8988T (cell line): ENCODE measurements at regions not wholly inside any gene's neighbourhood (a gene's known extent, or its start where the extent isn't known, plus 50 kb on each side); places are given as distances from the start of the nearest gene placed in this dataset.
"Not testable (repeated sequence)": the region's sequence is repeated elsewhere in the genome, so short reads cannot be mapped to it uniquely, and the experiment has no call there.

Experiments used
- DNase-seq: peaks from one replicate; pipeline ENCODE4 v3.0.0; 2011

DNA sequence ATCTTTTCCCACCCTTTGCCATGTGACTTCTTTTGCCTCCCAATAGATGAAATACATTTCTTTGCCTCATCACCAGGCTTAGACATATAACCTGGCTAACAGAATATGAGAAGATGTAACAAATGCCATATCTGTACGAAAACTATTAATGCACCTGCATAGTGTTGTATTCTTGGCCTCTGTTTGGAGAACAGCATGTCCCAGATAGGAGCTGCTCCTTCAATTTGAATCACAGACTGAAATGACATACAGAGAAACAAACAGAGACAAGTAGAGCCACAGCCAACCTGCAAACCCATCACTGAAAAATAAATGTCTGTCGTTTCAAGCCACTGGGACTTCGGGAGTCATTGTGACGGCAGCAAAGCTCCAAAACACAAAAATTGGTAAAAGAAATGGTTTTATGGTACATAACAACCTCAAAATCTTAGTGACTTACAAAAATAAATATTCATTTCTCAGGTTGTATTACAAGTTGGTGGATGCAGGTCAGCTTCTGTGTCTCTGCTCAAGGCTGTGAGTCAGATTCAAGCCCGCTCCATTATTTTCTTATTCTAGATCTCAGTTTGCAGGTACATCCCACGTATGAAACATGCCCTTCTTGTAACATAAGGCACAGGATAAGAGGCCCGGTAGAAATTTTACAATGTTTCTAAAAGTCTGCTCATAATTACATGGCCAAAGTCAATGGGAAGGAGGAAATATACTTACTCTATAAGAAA lies 171.3 kb upstream of the SOX6 start:
- no peak for DNase-seq

GRCh38 chr11:16526947-16527346 lies 170.6 kb upstream of the SOX6 start:
- DNase-seq, result no peak

- not testable (repeated sequence) for DNase-seq
Observed at GRCh38 chr11:16520713-16521112, 164.4 kb upstream of the SOX6 start.

GRCh38 chr11:16512899-16513241 lies 156.5 kb upstream of the SOX6 start:
- no peak for DNase-seq

GRCh38 chr11:16512198-16512898 lies 156.0 kb upstream of the SOX6 start:
- DNase-seq, result no peak

GRCh38 chr11:16511116-16512114 lies 155.1 kb upstream of the SOX6 start:
- DNase-seq, result no peak

DNA sequence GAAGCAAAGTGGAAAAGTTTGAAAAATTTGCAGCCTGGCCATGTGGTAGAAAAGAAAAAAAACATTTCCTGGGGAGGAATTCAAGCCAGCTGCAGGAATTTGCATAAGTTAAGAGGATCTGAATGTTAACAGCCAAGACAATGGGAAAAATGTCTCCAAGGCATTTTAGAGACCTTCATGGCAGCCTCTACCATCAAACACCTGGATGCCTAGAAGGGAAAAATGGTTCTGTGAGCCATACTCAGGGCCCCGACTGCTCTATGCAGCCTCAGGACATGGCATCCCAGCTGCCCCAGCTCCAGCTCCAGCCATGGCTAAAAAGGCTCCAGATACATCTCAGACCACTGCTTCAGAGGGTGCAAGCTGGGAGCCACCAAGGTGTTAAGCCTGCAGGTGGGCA lies 149.1 kb upstream of the SOX6 start:
- DNase-seq, result no peak

DNA sequence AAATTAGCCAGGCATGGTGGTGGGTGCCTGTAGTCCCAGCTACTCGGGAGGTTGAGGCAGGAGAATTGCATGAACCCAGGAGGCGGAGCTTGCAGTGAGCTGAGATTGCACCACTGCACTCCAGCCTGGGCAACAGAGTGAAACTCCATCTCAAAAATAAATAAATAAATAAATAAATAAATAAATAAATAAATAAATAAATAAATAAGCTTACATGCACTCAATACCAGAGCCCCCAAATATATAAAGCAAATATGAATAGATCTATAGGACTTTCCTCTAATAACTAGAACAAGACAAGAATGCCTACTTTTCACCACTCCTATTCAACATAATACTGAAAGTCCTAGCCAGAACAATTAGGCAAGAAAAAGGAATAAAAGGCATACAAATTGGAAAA lies 147.5 kb upstream of the SOX6 start:
- DNase-seq, result not testable (repeated sequence)

DNA sequence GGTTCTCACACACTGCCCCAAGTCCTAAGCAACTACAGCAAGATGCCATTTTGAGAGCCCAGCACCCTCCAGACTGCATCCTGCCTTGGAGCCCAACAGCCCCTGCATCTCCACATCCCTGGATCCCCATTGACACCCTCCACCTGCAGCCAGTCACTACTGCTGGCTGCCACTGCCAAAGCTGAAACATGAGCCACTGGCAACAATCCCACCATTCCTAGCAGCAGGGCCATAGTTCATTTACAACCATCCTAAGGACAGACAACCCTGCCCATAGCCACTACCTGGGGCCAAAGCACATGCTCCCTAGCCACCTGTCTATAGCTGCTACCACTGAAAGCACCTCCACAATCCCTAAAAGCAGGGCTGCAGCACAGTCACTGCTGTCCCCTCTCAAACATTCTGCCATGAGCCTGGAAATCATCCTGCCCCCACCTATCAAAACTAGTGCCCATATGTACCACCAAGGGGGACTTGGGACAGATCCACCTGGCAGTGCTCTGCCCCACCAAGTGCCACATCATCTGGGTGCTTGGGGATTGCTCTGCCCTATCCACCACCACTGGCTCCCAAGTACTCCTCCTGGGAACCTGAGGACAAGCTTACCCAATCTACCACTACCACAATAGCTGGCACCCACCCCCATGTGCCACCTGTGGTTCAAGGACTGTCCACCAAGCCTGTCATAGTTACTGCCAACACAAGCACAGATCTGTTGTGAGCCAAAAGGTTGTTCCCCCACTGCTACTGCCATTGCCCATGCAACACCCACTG lies 138.8 kb upstream of the SOX6 start:
- DNase-seq, result no peak

DNA sequence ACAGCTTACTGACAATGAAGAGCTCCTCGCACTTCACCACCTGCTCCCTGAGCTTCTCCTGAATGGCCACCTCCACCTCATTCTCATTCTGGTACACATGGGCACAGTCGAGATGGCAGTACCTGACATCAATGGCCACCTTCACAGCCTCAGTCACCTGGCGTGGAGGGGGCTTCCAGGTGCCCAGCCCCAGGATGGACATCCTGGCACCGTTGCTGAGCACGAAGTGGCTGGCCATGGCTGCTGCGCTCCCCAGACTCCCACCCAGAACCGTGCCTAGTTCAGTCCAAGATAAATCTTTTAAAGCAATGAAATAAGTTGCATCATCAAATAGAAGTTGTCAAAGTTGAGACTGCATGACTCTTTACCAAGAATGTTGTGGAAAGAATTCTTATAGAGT lies 128.1 kb upstream of the SOX6 start:
- no peak for DNase-seq

GRCh38 chr11:16474659-16475058 lies 118.3 kb upstream of the SOX6 start:
- no peak for DNase-seq

- no peak for DNase-seq
Observed at GRCh38 chr11:16469968-16470367, 113.6 kb upstream of the SOX6 start.

DNA sequence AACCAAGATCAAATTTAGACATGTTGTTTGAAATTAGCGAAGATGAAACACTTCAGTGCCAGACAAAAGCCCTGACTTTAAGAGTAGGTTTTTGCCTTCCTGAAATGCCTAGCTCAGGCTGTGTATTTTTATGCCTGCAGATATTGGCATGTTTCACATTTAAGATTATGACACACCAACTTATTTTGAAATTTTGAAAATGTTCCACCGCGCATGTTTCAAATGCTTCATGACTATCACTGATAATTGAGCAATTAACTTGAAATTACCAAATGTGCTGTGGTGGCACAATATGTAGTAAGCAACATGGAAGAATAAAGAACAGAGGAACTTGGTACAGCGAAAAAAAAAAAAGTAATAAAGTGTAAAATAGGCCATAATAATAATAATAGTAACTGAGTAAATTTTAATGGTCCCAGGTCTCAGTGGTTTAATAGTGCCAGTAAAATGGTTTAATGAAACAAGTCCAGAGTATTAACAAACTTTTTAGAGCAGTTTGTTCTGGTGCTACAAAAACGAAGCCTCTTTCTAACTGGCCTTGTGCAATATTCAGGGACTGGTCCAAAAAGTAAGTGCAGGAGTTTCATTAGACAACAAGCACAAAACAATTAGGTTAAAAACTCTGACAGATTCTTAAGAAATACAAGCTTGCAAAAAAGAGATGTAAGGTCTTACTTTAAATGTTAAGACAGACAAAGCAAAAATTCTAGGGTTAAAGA lies 112.5 kb upstream of the SOX6 start:
- DNase-seq, result no peak

DNA sequence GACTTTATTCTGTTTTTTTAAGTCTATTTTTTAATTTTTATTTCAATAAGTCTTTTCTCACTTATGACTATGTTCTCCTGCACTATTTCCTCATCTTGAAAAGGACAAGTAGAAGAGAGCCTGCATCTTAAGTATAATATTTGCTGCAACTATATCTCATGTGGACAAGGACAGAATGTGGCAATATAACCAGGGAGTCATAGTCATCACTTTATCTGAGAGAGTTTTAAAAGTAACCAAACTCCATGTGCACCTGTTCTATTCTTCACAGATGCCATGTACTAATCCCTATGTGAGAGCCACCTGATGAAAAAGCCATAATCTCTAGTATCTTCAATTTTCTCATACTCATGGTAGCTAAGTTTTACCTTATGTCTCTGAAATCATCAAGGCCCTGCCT lies 104.2 kb upstream of the SOX6 start:
- DNase-seq, result no peak

GRCh38 chr11:16456366-16456765 lies 100.0 kb upstream of the SOX6 start:
- no peak for DNase-seq

- DNase-seq, result no peak
Observed at GRCh38 chr11:16454289-16454863, 98.0 kb upstream of the SOX6 start.

- no peak for DNase-seq
Observed at GRCh38 chr11:16448123-16448717, 91.9 kb upstream of the SOX6 start.

- no peak for DNase-seq
Observed at GRCh38 chr11:16441461-16441860, 85.1 kb upstream of the SOX6 start.

DNA sequence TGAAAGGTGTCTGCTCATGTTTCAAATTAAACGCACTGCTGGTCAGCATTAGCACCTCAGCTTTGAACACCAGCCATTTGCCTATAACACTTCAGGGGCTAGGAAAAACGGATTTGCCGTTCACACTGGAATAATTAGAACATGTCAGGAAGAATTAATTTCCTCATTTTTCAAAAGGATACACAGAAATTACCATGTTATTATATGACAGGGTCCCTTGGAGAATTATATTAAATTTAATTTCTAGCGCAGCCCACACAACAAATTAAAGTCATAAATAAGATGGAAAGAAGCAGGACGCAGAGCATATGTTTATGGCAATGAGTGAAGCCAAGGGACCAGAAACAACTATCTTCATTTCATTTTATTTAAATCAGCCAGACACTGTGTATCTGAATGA lies 83.8 kb upstream of the SOX6 start:
- no peak for DNase-seq

DNA sequence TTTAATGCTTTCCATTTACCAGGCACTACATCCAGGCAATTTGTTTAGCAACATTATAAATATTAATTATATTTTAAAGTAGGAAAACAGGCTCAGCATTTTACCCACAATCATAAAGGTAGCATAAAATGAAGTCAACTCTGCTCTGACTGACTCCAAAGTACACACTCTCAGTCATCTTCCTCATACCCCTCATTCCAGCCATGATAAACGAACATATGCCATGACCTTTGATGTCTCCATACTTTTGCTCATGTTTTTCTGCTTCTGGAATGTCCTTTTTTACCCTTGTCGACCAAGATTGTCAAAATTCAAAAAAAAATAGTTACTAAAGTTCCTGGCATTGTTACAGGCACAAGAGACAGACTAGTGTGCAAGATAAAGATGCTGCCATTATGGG lies 77.7 kb upstream of the SOX6 start:
- DNase-seq, result no peak

DNA sequence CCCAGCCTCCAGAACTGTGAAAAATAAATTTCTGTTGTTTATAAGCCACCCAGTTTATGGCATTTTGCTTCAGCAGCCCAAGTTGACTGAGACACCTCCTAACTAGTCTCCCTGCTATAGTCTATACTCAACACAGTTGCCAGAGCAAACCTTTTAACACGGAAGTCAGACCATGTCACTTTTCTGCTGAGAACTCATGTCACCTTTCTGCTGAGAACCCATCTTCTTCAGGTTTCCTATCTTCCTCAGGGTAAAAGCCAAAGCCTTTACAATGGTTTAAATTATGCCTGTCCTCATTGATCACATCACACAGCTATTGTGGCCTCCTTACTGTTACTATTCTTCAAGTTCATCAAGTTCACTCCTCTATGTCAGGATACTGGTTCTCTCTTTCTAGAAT lies 74.3 kb upstream of the SOX6 start:
- no peak for DNase-seq
